ENCODE measurements at regions not wholly inside any gene's neighbourhood (a gene's known extent, or its start where the extent isn't known, plus 50 kb on each side); places are given as distances from the start of the nearest gene placed in this dataset.
A peak's percentile ranks its signal among the peaks of the same experiment; 100 is the strongest.
"Not testable (repeated sequence)": the region's sequence is repeated elsewhere in the genome, so short reads cannot be mapped to it uniquely, and the experiment has no call there.

GRCh38 chr12:91496337-91496736 lies 313.7 kb upstream of the DCN start:
- DNase-seq = no peak

GRCh38 chr12:91493308-91493707 lies 310.7 kb upstream of the DCN start:
- DNase-seq = no peak

GRCh38 chr12:91492648-91493047 lies 310.0 kb upstream of the DCN start:
- DNase-seq = no peak

- no peak for DNase-seq
Observed at GRCh38 chr12:91490667-91491311, 308.2 kb upstream of the DCN start.

DNA sequence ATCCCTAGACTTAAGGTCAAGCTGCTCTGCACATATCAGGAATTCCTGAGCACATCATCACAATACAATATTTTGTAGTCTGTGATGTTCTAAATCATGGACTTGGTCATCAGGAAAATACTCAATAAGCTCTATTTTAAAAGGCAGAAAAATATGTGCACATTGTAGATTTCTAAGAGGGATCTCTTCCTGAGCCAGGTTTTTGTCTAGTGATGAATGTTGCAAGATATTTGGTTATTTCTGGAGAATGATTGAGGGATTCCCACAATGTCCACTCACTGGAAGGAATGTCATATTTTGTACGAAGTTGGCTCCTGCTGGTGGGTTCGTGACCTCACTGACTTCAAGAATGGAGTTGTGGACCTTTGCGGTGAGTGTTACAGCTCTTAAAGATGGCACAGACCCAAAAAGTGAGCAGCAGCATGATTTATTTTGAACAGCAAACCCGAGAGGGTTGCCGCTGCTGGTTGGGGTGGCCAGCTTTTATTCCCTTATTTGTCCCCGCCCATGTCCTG lies 300.9 kb upstream of the DCN start:
- no peak for DNase-seq

- DNase-seq = no peak
Observed at GRCh38 chr12:91482231-91482630, 299.6 kb upstream of the DCN start.

DNA sequence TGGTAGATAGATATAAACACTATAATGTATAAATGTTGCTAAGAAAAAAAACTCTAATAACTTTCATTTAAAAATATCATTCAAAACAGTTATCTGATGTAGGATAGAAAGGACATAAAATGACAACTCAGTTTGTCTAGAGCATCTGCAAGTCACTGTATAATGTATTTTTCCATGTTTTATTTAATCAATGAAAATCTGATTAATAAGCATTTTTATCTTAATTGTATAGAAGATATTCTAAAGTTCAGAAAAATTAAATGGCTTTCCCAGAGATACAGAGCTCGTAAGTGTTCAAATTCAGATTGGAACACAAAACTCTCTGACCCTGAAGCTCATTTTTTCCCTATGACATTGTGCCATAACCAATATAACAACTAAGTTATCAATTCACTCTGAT lies 295.9 kb upstream of the DCN start:
- no peak for DNase-seq

DNA sequence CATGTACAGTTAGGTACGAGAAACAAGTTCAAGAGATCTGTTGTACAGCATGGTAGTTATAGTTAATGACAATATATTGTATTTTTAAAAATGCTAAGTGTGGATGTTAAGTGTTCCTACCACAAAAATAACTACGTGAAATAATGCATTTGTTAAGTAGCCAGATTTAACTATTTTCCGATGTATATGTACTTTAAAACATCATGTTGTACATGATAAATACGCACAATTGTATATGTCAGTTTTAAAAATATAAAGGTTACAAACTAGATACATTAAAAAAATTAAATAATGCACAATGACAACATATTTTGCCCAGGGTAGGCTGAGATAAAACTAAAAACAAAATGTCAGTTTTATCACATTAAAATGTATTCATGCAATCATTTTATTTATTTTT lies 285.1 kb upstream of the DCN start:
- DNase-seq = no peak

DNA sequence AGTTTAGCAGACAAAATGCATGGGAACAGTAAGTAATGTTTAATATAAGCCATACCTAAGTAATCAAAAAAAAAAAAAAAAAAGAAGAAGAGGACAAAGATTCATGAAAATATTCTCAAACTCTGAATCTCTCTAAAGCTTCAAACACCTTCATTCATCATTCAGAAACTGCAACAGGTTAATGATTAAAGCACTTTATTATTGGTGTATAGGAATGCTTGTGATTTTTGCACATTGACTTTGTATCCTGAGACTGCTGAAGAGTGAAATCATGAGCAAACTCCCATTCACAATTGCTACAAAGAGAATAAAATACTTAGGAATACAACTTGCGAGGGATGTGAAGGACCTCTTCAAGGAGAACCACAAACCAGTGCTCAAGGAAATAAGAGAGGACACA lies 278.4 kb upstream of the DCN start:
- no peak for DNase-seq

DNA sequence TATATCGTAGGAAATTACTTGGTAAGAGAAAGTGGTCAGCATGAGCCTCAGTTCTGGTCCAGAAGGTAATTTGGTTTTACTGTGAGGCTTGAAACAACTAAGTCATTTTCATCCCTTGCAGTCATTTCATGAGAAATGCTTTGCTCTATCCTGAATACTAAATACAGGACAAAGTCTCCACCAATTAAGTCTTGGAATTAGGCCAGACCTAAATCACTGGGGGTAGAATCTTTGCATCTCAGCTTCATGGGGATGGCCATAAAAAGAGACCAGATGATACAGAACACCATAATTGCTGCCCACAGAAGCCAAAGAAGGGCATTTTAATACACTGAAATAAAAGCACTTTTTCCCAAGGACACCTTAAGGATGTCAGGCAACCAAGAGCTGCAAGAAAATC lies 277.9 kb upstream of the DCN start:
- DNase-seq = peak; percentile 66

DNA sequence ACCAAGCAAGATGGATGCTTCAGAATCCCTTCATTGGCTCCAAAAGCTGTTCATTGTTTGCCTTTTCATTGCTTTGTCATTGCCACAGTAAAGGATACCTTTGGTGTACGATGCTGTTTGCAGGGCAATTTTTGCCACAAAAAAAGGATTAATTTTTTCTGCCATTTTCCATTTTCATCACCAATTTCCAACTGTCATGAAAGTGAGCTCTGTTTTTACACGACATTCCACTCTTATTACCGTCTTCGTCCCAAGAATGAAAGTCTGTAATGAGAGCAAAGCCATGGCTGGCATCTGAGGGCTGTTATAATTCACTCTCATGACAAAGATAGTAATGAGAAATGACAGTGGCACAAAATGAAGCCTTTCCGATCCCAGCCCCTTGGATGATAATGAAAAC lies 272.7 kb upstream of the DCN start:
- DNase-seq = no peak

DNA sequence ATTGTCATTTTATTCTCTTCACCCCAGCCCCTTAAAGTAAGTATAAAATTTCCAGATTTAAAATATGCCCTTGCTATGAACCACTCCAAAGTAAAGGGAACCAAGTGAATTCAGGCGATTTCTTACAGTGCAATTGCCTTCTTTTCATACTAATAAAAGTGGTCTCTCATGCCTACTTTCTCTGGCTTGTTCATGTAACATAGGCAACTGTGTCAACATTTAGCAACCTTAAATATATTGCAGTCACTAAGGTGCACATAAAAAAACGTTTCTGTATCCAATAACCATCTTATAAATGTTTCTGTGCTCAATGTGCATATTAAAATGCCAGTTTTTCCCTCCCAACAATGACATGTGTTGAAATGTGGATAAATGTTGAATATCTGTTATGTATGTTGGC lies 271.6 kb upstream of the DCN start:
- no peak for DNase-seq

- not testable (repeated sequence) for DNase-seq
Observed at GRCh38 chr12:91452464-91452863, 269.8 kb upstream of the DCN start.

- no peak for DNase-seq
Observed at GRCh38 chr12:91441993-91442952, 259.7 kb upstream of the DCN start.

- no peak for DNase-seq
Observed at GRCh38 chr12:91441246-91441645, 258.6 kb upstream of the DCN start.

- DNase-seq = no peak
Observed at GRCh38 chr12:91434081-91434480, 251.5 kb upstream of the DCN start.

GRCh38 chr12:91432755-91433154 lies 250.1 kb upstream of the DCN start:
- DNase-seq = no peak

DNA sequence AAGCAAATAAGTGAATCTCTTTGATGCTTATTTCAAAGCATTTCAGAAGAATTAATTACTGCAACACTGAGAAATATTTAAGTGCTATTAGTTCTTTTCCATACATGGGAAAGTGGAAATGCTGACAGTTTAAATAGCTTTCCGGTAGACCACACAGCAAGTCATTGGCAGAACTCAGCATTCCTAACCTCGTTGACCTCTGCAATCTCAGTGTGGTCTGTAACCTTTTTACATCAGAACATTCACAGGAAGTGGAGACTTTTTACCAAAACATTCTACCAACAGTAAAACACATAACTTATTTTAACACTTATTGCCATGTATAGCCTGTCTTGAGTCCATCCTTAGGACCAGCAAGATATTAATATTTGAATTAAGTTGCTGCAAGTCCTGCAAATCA lies 249.5 kb upstream of the DCN start:
- no peak for DNase-seq

GRCh38 chr12:91424506-91424905 lies 241.9 kb upstream of the DCN start:
- DNase-seq = no peak

- no peak for DNase-seq
Observed at GRCh38 chr12:91423693-91424050, 241.1 kb upstream of the DCN start.

GRCh38 chr12:91422811-91423692 lies 240.4 kb upstream of the DCN start:
- no peak for DNase-seq

DNA sequence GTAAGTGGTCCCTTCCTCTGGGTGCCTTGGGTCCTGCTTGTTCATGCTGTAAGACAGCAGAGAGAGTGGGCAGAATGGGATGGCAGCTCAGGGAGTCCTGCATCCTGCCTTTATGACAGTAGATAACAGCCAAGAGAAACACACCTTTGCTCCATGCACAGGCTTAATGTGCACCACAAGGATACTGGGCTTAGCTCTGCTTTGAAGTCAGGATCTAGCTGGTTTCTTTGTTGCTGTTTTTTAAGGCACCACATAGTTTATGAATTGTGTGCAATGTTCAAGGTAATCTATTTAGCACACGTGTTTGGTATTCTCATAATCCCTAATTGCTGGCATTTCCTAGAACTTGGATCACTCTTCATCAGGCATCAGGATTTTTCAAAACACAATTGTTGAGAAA lies 239.5 kb upstream of the DCN start:
- no peak for DNase-seq

DNA sequence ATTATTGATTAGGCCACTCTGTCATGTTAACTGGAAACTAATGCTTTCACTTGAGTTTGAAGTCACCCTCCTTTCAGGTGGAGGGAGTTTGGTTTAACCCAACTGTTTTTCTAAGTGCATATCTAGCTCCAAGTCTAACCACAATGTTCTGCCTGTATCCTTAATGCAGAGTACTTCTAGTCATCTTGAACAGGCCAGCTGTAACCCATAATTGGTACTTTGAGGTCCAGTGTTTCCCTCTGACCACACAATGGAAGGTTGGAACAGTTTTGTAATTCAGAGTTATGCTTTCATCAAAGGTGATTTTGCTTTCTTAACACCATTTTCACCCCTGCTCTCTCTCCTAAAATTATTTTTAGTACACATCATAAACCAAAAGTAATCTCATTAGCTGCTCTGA lies 237.2 kb upstream of the DCN start:
- DNase-seq = no peak
